AG09319 (cell line): ENCODE measurements at regions not wholly inside any gene's neighbourhood (a gene's known extent, or its start where the extent isn't known, plus 50 kb on each side); places are given as distances from the start of the nearest gene placed in this dataset.

Experiments used
- DNase-seq: peaks from one replicate; pipeline ENCODE4 v3.0.0-alpha.2; 2010; ENCODE audit warnings: low read depth; ENCODE audit errors: extremely low read depth
- TF ChIP-seq, protein P1 (sequence below): IDR thresholded peaks from 2 replicates; pipeline ENCODE4 v1.5.1; 2011; ENCODE audit warnings: low read depth, mild to moderate bottlenecking, inconsistent platforms, low read length, moderate library complexity

DNA sequence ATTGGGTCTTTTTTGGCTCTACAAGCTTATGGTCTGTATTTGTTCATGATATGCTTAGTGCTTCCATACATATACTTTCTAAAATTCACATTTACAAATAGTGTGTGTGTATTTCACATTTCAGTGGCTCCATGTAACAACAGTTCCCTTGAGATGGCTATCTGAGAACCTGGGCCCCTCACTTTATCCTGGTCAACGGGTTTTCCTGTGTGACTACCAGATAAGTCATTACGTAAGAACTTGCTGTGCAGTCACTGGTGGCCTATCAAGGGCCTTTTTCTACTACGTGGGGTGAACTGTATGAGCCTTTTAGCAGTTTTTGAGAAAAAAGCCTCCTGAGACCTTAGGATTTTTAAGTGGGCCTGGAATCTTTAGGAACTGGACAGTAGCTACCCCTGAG lies 454.1 kb downstream of the PCNX1 start:
- TF ChIP-seq, protein P1, sequence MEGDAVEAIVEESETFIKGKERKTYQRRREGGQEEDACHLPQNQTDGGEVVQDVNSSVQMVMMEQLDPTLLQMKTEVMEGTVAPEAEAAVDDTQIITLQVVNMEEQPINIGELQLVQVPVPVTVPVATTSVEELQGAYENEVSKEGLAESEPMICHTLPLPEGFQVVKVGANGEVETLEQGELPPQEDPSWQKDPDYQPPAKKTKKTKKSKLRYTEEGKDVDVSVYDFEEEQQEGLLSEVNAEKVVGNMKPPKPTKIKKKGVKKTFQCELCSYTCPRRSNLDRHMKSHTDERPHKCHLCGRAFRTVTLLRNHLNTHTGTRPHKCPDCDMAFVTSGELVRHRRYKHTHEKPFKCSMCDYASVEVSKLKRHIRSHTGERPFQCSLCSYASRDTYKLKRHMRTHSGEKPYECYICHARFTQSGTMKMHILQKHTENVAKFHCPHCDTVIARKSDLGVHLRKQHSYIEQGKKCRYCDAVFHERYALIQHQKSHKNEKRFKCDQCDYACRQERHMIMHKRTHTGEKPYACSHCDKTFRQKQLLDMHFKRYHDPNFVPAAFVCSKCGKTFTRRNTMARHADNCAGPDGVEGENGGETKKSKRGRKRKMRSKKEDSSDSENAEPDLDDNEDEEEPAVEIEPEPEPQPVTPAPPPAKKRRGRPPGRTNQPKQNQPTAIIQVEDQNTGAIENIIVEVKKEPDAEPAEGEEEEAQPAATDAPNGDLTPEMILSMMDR, result no peak
- no peak for DNase-seq

DNA sequence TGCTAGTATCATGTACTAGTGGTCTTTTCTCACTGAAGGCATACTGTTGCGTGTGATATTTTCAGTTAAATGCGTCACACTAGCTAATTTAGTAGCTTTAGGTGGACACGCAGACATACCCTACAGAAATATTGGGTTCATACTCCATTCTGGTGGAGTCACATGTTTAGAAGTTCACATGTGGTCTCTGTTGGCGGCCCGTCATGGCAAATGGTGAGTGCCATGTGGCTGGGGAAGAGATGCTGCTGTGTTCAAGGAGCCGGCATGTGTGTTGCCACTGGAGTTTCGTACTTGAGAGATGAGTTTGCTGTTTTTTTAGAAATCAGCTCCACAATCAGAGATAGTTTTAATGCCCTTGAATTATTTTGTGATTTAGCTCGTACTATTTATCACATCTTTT lies 454.6 kb downstream of the PCNX1 start:
- no peak for DNase-seq
- TF ChIP-seq, protein P1, result no peak

DNA sequence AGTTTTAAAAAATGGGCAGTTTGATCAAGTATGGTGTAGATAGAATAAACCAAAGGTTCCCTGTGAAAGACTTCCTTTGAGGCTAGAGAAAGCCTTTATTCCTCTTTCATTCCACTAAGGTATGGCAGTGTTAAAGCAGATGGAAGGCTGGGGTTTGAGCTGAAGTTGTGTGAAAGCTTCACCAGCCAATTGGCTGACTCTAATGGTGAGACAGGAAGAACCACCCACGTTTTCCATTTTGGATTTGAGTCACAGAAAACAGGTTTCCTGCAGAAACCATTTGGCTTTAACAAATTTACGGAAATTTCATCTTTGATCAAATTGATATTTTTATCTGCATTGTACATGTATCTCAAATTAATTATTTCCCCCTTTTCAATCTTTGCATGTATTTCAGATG lies 455.0 kb downstream of the PCNX1 start:
- no peak for DNase-seq
- TF ChIP-seq, protein P1, result no peak

DNA sequence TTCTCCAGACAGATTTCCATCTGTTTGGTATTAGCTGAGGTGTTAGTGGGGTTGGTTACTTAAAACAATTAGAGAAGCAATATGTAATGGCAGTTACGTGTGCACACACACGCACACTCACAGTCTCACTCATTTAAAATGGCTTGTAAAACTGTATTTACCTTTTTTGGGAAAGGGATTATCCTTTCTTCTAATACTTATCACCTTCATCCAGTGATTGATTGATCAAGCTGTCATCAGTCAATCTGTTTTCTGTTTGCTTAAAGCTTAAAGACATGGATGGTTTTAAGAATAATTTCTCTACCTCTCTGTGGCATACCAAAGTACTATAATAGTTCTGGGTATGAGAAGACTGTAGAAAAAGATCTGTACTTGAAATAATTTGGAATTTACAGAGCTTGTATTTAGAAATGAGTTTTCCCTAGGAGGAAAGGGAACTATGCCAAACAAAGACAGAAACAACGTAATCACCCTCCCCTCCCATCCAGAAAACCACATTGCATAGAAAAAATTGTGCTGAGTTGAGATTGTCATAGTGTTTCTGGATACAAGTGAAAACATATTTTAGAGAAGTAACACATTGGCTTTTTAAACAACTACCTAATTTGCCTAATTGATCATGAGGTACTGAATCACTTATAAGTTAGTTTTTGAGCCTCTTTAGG lies 455.8 kb downstream of the PCNX1 start:
- no peak for DNase-seq
- TF ChIP-seq, protein P1, result no peak

DNA sequence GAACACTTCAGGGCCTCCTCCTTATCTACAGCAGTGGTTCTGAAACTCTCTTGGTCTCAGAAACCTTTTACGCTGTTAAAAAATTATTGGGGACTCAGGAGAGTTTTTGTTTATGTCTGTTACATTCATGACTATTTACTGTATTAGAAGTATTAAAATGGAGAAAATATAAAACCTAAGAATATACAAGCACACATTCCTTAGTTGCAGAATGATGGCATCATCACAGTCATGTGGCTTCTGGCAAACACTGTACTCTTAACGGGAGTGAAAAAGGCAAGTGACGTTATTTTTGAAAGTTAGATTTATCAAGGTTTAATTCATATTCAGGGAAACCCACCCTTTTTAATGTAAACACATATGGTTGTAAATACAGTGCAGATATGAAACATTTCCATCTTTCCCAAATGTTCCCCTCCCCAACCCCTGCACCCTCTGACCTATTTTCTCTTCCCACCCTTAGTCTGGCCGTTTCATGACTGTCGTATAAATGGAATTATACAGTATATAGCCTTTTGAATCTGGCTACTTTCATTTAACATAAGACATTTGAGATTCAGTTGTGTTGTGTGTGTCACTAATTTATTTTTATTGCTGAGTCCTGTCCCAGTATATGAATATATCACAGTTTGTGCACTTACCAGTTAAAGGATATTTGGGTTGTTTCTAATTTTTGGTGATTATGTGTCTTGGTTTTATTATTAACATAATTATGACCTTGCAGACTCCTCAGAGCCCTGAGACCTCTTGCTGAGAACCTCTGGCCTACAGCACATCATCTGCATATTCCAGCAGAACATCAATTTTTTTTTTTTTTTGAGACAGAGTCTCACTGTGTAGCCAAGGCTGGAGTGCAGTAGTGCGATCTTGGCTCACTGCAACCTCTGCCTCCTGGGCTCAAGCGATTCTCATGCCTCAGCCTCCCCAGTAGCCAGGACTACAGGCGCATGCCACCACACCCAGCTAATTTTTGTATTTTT lies 457.0 kb downstream of the PCNX1 start:
- no peak for DNase-seq
- TF ChIP-seq, protein P1, result no peak

DNA sequence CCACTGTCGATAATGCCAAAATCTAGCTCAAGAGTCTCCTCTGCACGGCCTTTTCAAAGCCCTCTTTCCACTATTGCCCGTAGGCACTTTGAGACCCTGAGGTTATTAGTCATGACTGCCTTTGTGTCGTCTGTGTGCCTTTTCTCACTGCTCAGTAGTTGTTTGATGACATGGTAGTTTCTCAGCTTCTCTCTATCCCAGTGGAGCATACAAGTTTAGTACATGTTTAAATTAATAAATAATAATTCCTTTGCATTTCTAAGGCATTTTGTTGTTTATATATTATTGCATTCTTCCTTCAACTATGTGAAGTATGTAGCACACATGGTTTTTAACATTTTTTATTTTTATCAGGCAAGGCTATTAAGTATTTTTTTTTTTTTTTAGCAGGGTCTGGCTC lies 458.1 kb downstream of the PCNX1 start:
- DNase-seq, result no peak
- TF ChIP-seq, protein P1, result no peak

DNA sequence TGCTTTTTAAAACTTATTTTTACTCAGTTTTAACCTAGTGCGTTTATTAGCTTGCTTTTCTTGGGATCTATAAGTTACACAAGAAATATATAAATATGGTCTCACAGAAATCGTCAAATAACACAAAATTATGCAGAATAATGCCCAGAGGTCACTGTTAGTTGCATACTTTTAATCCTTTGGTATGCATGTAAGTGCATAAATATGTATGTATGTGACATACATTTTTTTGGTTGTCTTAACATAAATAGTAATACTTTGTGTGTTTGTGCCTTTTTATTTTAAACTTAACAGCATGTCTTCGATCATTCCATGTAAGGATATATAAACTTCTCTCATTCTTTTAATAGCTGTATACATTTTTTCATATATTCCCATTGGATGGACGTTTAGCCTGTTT lies 459.6 kb downstream of the PCNX1 start:
- TF ChIP-seq, protein P1, result no peak
- no peak for DNase-seq
